Suprapubic skin (tissue), 4 donors: ENCODE measurements at regions not wholly inside any gene's neighbourhood (a gene's known extent, or its start where the extent isn't known, plus 50 kb on each side); places are given as distances from the start of the nearest gene placed in this dataset.

Experiments
- DNase-seq, 2 donors: peaks; one replicate each; pipeline ENCODE4 v3.0.0-alpha.2; 2019; ENCODE audit warnings: low spot score in 2 of 2
- H3K27ac ChIP-seq: fragments of 200-600 bp; sonication (generic); one replicate; pipeline ENCODE4 v1.5.1; 2019
- H3K27me3 ChIP-seq: fragments of 200-600 bp; sonication (generic); one replicate; pipeline ENCODE4 v1.5.1; 2019
- H3K36me3 ChIP-seq: fragments of 200-600 bp; sonication (generic); one replicate; pipeline ENCODE4 v1.5.1; 2019
- H3K4me1 ChIP-seq: fragments of 200-600 bp; sonication (generic); one replicate; pipeline ENCODE4 v1.5.1; 2019
- H3K4me3 ChIP-seq: fragments of 200-600 bp; sonication (generic); one replicate; pipeline ENCODE4 v1.5.1; 2019; ENCODE audit warnings: mild to moderate bottlenecking
- H3K9me3 ChIP-seq: fragments of 200-600 bp; sonication (generic); one replicate; pipeline ENCODE4 v1.5.1; 2019
- EP300 ChIP-seq: sonication (generic); formaldehyde crosslinking; IDR thresholded peaks from one replicate; pipeline ENCODE4 v1.6.1; 2017; ENCODE audit warnings: antibody characterized with exemption
- POLR2A ChIP-seq, 2 donors: fragments of 450-650 bp; IDR thresholded peaks; one replicate each; pipeline ENCODE4 v1.6.1; 2017; ENCODE audit warnings: antibody characterized with exemption in 2 of 2, mild to moderate bottlenecking in 2 of 2, moderate library complexity in 2 of 2
- POLR2AphosphoS5 ChIP-seq, 3 donors: sonication (generic); formaldehyde crosslinking; IDR thresholded peaks; one replicate each; pipeline ENCODE4 v1.6.1; 2017; ENCODE audit warnings: antibody characterized with exemption in 3 of 3
- WGBS: methylation state at CpG from one replicate; pipeline ENCODE4 v1.1.5; 2018; 5-methylcytosine and 5-hydroxymethylcytosine counted together
- TF ChIP-seq, protein P1 (sequence below), 2 donors: fragments of 200-600 bp in 1 of 2; fragments of 450-650 bp in 1 of 2; sonication (generic) in 1 of 2; IDR thresholded peaks; one replicate each; pipeline ENCODE4 v1.5.1; 2016 to 2019; ENCODE audit warnings: antibody characterized with exemption in 2 of 2, mild to moderate bottlenecking in 1 of 2, moderate library complexity in 1 of 2

DNA sequence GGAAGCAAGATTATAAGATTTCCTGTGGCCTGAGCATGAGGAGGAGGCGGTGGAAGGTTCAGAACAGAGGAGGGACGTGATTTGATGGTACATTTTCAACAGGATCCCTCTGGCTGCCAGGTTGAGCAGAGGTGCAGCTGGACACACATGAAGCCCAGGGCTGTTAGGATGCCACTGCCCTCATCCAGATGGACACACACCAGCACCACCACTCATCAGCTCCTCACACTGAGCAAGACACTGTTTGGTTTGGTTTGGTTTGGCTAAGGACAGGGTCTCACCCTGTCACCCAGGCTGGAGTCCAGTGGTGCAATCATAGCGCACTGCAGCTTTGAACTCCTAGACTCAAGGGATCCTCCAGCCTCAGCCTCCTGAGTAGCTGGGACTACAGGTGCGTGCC is 402.6 kb upstream of the C16orf82 start:
- H3K27ac ChIP-seq = no peak overlapping the region
- peaks cover 6% of the 10 kb centered on the region for H3K27me3 ChIP-seq
- H3K9me3 ChIP-seq = no peaks in the 10 kb centered on the region
- WGBS = 86% methylated on average over 4 of the region's 4 CpGs
- no peak for DNase-seq
- H3K36me3 ChIP-seq = no peaks in the 10 kb centered on the region
- TF ChIP-seq POLR2AphosphoS5 (IDR thresholded peaks at IDR 0.05) (no peak), EP300 (no peak), POLR2A (IDR thresholded peaks at IDR 0.05) (no peak)
- TF ChIP-seq, protein P1, sequence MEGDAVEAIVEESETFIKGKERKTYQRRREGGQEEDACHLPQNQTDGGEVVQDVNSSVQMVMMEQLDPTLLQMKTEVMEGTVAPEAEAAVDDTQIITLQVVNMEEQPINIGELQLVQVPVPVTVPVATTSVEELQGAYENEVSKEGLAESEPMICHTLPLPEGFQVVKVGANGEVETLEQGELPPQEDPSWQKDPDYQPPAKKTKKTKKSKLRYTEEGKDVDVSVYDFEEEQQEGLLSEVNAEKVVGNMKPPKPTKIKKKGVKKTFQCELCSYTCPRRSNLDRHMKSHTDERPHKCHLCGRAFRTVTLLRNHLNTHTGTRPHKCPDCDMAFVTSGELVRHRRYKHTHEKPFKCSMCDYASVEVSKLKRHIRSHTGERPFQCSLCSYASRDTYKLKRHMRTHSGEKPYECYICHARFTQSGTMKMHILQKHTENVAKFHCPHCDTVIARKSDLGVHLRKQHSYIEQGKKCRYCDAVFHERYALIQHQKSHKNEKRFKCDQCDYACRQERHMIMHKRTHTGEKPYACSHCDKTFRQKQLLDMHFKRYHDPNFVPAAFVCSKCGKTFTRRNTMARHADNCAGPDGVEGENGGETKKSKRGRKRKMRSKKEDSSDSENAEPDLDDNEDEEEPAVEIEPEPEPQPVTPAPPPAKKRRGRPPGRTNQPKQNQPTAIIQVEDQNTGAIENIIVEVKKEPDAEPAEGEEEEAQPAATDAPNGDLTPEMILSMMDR (IDR thresholded peaks at IDR 0.05) = no peak
- no peak overlapping the region for H3K4me3 ChIP-seq
- no peaks in the 10 kb centered on the region for H3K4me1 ChIP-seq

DNA sequence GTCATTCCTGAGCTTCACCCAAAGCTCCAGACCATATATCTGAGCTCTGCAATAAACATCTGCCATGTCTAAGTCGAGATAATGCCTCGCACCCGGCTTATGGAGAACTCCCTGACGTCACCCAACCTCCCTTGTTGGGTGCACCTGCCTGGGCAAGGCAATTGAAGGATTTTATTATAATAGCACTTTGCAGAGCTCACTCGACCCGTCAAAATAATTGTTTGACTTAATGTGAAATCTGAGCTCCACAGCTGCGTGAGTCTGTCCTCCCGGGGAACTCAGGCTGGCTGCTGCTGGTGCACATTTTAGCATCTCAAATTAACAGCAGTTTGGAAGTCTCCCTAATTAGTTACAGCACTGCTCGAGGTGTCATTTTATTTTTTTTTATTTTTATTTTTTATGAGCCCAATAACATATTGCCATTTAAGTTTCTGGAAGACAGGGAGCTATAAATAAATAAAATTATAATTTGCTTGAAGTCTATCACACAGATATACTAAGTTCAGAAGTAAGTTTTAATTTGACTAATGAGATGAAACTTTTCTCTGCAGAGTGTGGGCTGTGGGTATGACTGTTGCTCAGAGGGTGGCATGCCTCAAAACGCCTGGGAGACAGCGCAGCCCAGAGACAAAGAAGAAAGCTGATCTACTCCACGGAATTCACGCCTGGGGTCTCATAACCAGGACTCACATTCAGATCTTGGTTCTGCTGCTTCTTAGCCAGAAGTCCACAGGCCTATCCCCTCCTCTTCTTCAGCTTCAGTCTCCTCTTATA is 401.4 kb upstream of the C16orf82 start:
- Histone ChIP-seq H3K36me3 (no peaks in the 10 kb centered on the region), H3K4me3 (no peak overlapping the region), H3K9me3 (no peaks in the 10 kb centered on the region), H3K4me1 (no peaks in the 10 kb centered on the region), H3K27me3 (peaks cover 6% of the 10 kb centered on the region), H3K27ac (no peak overlapping the region)
- 50% methylated on average over 13 of the region's 13 CpGs for WGBS
- no peak for DNase-seq
- TF ChIP-seq, protein P1 (IDR thresholded peaks at IDR 0.05) = no peak
- TF ChIP-seq EP300 (no peak), POLR2AphosphoS5 (IDR thresholded peaks at IDR 0.05) (no peak), POLR2A (IDR thresholded peaks at IDR 0.05) (no peak)

DNA sequence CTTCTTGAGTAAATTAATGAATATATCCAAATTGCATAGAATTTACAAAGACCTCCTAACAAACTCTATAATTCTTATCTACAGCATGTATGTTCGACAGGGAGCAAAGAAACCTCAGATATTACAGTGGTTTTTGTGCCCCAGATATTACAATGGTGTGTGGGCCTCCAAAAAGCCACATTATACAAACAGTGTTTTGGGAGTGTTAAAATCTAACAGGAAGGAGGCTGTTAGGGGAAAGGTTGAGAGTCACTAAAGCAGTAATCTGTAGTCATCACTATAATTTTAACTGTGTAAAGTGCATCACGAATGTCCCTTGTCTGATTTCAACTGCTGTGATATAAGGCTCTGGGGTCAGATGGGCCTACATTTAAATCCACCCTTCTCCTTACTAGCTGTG is 400.2 kb upstream of the C16orf82 start:
- no peaks in the 10 kb centered on the region for H3K9me3 ChIP-seq
- H3K27ac ChIP-seq = no peak overlapping the region
- no peak overlapping the region for H3K4me3 ChIP-seq
- no peaks in the 10 kb centered on the region for H3K36me3 ChIP-seq
- H3K27me3 ChIP-seq = peaks cover 6% of the 10 kb centered on the region
- no peak for DNase-seq
- H3K4me1 ChIP-seq = no peaks in the 10 kb centered on the region
- WGBS = 80% methylated on average over 2 of the region's 2 CpGs
- TF ChIP-seq, protein P1 (IDR thresholded peaks at IDR 0.05) = no peak
- TF ChIP-seq POLR2AphosphoS5 (IDR thresholded peaks at IDR 0.05) = no peak
- no peak for TF ChIP-seq EP300
- TF ChIP-seq POLR2A (IDR thresholded peaks at IDR 0.05) = no peak

DNA sequence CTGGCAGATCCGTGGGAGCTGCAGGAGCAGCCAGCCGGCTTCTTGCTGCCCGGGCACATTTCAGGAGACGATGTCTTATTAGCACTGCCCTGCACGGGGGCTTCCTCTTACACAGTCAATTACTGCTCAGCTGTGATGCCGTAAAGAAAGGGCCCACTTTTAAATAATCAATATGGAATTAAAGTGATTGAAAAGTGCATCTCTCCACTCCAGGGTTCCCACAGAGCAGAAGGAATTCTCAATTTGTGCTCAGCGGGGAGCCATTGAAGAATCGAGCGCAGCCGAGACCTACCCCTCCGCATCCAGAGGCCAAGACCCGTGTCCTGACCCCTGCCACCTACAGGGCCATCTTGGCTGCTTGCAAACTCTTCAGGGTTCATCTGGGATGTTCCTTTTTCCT is 399.4 kb upstream of the C16orf82 start:
- Histone ChIP-seq H3K36me3 (no peaks in the 10 kb centered on the region), H3K9me3 (no peaks in the 10 kb centered on the region), H3K4me3 (no peak overlapping the region), H3K4me1 (no peaks in the 10 kb centered on the region), H3K27ac (no peak overlapping the region), H3K27me3 (peaks cover 6% of the 10 kb centered on the region)
- DNase-seq = no peak
- TF ChIP-seq POLR2A (IDR thresholded peaks at IDR 0.05) (no peak), EP300 (no peak), POLR2AphosphoS5 (IDR thresholded peaks at IDR 0.05) (no peak)
- TF ChIP-seq, protein P1 (IDR thresholded peaks at IDR 0.05) = no peak
- WGBS = 83% methylated on average over 12 of the region's 12 CpGs

DNA sequence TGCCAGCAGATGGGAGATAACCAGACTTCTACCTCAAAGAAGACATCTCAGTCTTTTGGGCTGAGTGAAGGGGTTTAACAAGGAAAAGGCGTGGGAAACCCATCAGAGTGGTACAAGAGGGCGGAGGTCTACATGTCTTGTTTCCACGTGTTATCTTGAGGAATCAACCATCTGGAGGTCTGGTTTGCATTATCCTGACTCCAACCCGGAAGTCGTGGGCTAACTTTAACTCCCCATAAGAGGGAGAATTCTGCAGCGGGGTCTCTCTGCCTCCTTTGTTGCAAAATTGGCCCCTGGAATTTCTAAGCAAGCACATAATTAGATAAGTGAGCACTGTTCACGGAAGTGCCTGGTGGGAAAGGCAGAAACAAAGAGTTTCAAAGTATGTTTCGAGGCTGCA is 398.7 kb upstream of the C16orf82 start:
- Histone ChIP-seq H3K9me3 (no peaks in the 10 kb centered on the region), H3K36me3 (no peaks in the 10 kb centered on the region), H3K27me3 (peaks cover 6% of the 10 kb centered on the region), H3K4me1 (no peaks in the 10 kb centered on the region), H3K27ac (no peak overlapping the region), H3K4me3 (no peak overlapping the region)
- 41% methylated on average over 8 of the region's 8 CpGs for WGBS
- TF ChIP-seq POLR2AphosphoS5 (IDR thresholded peaks at IDR 0.05) = no peak
- TF ChIP-seq, protein P1 (IDR thresholded peaks at IDR 0.05) = no peak
- TF ChIP-seq POLR2A (IDR thresholded peaks at IDR 0.05) = no peak
- TF ChIP-seq EP300 = no peak
- DNase-seq = no peak
